K562 (cell line): ENCODE measurements at regions not wholly inside any gene's neighbourhood (a gene's known extent, or its start where the extent isn't known, plus 50 kb on each side); places are given as distances from the start of the nearest gene placed in this dataset.

ENCODE experiments used
- ATAC-seq: fragments of 200-7000 bp; cut with Tn5 transposase; 3 replicates; pipeline ENCODE4 v1.9.1; 2020; ENCODE audit warnings: moderate library complexity
- BruUV-seq: library from RNA; stranded (reverse); fragments of 400-500 nt; replicated peaks from 2 replicates; lab custom pipeline; 2021; lab: Mats Ljungman, UMichigan
- CTCF ChIA-PET: fragments of 300-600 bp; formaldehyde crosslinking; extraction: SDS; loops from one replicate; lab custom pipeline; 2021; ENCODE audit warnings: low intra/inter-chr PET ratio; lab: Yijun Ruan, JAX
- POLR2A ChIA-PET: fragments of 300-600, 350-650 bp; sonication (Branson Sonifier 250); formaldehyde crosslinking; extraction: SDS; loops from one replicate; lab custom pipeline; 2021; ENCODE audit warnings: antibody characterized with exemption, inconsistent platforms; lab: Yijun Ruan, JAX
- DNase-seq, 4 experiments: peaks; one replicate each; pipeline versions ENCODE4 v3.0.0 to v3.0.0-alpha.2; 2011 to 2018; ENCODE audit warnings: low spot score in 3 of 4, mixed read lengths in 3 of 4; ENCODE audit errors: extremely low read depth in 1 of 4
- FAIRE-seq: peaks from 2 replicates; lab custom pipeline; 2011; peaks lifted over from hg19 to GRCh38; lab: Jason Lieb, UNC
- H2AFZ ChIP-seq: 2 replicates; pipeline ENCODE4 v1.6.0; 2011; ENCODE audit warnings: low read depth, low read length, control low read depth, inconsistent platforms
- H3K27ac ChIP-seq: fragments of 200-600 bp; 3 replicates; pipeline ENCODE4 v1.8.0; 2011; ENCODE audit warnings: low read depth, mild to moderate bottlenecking, control low read depth, inconsistent platforms, low read length, moderate library complexity, mixed read lengths; ENCODE audit errors: extremely low read depth
- H3K27me3 ChIP-seq, 2 experiments: fragments of 300-600 bp in 1 of 2; 2 replicates in 1 of 2; 3 replicates in 1 of 2; pipeline versions ENCODE4 v1.6.0 to v1.8.0; 2011; ENCODE audit warnings: inconsistent platforms in 2 of 2, low read length in 2 of 2, mild to moderate bottlenecking in 1 of 2, mixed read lengths in 1 of 2, moderate library complexity in 1 of 2; ENCODE audit not compliant: control insufficient read depth in 2 of 2, insufficient read depth in 2 of 2
- H3K36me3 ChIP-seq: fragments of 300-600 bp; 3 replicates; pipeline ENCODE4 v1.8.0; 2011; ENCODE audit warnings: mild to moderate bottlenecking, low read length, inconsistent platforms; ENCODE audit not compliant: control insufficient read depth, insufficient read depth
- H3K4me1 ChIP-seq, 2 experiments: fragments of 200-600 bp in 1 of 2; replicated peaks in 1 of 2; 2 replicates in 1 of 2; 3 replicates in 1 of 2; pipeline versions ENCODE4 v1.5.1 to v1.8.0; 2011; ENCODE audit warnings: inconsistent platforms in 2 of 2, low read length in 2 of 2, mild to moderate bottlenecking in 1 of 2, mixed read lengths in 1 of 2, moderate library complexity in 1 of 2; ENCODE audit not compliant: control insufficient read depth in 2 of 2, insufficient read depth in 2 of 2
- H3K4me2 ChIP-seq: 2 replicates; pipeline ENCODE4 v1.6.1; 2011; ENCODE audit warnings: low read length, control low read depth, inconsistent platforms, mixed read lengths; ENCODE audit not compliant: insufficient read depth
- H3K4me3 ChIP-seq: fragments of 200-600 bp; sonication (generic), shearing (Covaris generic); 2 replicates; pipeline ENCODE4 v1.5.1; 2016; ENCODE audit warnings: control low read depth, inconsistent platforms
- H3K79me2 ChIP-seq: fragments of 200-600 bp; 3 replicates; pipeline ENCODE4 v1.8.0; 2011; ENCODE audit warnings: low read length, inconsistent platforms; ENCODE audit not compliant: control insufficient read depth, insufficient read depth
- H3K9ac ChIP-seq, 2 experiments: 2 replicates each; pipeline versions ENCODE4 v1.6.0 to v1.6.1; 2011; ENCODE audit warnings: low read depth in 2 of 2, low read length in 2 of 2, control low read depth in 1 of 2, inconsistent platforms in 1 of 2, mild to moderate bottlenecking in 1 of 2, mixed read lengths in 1 of 2; ENCODE audit not compliant: insufficient read depth in 1 of 2
- H3K9me1 ChIP-seq: one replicate; pipeline ENCODE4 v1.6.0; 2011; ENCODE audit warnings: inconsistent platforms, mild to moderate bottlenecking, low read length, moderate library complexity; ENCODE audit not compliant: control insufficient read depth, insufficient read depth
- H3K9me3 ChIP-seq: replicated peaks from 2 replicates; pipeline ENCODE4 v1.5.1; 2011; ENCODE audit warnings: low read depth, low read length, inconsistent platforms; ENCODE audit not compliant: control insufficient read depth, insufficient read depth
- H4K20me1 ChIP-seq: replicated peaks from 2 replicates; pipeline ENCODE4 v1.6.1; 2011; ENCODE audit warnings: low read length, inconsistent platforms, mixed read lengths; ENCODE audit not compliant: control insufficient read depth, insufficient read depth
- E4F1 ChIP-seq: fragments of 250-450 bp; sonication (Bioruptor Pico); IDR thresholded peaks from 2 replicates; pipeline ENCODE4 v1.5.0; 2021; ENCODE audit warnings: mild to moderate bottlenecking, borderline replicate concordance
- ZNF134 ChIP-seq: fragments of 250-450 bp; sonication (Bioruptor Pico); conservative IDR thresholded peaks from 2 replicates; pipeline ENCODE4 v1.4.0; 2020
- ZNF3 ChIP-seq: fragments of 250-450 bp; sonication (Bioruptor Pico); IDR thresholded peaks from 2 replicates; pipeline ENCODE4 v1.5.0; 2021; ENCODE audit warnings: mild to moderate bottlenecking, moderate library complexity
- WGBS: fragments of 100-300 bp; shearing (Covaris generic); methylation state at CpG from one replicate; pipeline ENCODE4 v1.1.6; 2016; ENCODE audit warnings: low coverage, mixed read lengths; ENCODE audit not compliant: insufficient coverage; ENCODE audit errors: missing lambda C conversion rate; 5-methylcytosine and 5-hydroxymethylcytosine counted together
- in situ Hi-C: fragments of 300-500 bp; cut with MboI; formaldehyde crosslinking; loops from 4 replicates; pipeline ENCODE4 v1.15.0; 2018; ENCODE audit warnings: inconsistent platforms, mixed read lengths
- intact Hi-C: fragments of 100-400 bp; cut with micrococcal nuclease; formaldehyde crosslinking; loops from 2 replicates; pipeline ENCODE4 v1.14.2; 2022
- TF ChIP-seq, protein P1 (sequence below): fragments of 450-650 bp; formaldehyde crosslinking; IDR thresholded peaks from 2 replicates; pipeline ENCODE4 v1.4.0; 2022; ENCODE audit warnings: mild to moderate bottlenecking, moderate library complexity

- Histone ChIP-seq H3K27ac (no peak overlapping the region), H2AFZ (no peak overlapping the region), H3K9me3 (no peaks in the 10 kb centered on the region), H4K20me1 (no peaks in the 10 kb centered on the region), H3K4me2 (no peak overlapping the region), H3K9ac (no peak overlapping the region), H3K9me1 (no peaks in the 10 kb centered on the region), H3K4me1 (no peaks in the 10 kb centered on the region), H3K79me2 (no peaks in the 10 kb centered on the region), H3K4me3 (no peak overlapping the region), H3K36me3 (no peaks in the 10 kb centered on the region), H3K27me3 (no peaks in the 10 kb centered on the region)
- TF ChIP-seq ZNF134 (CRISPR knock-in tag): no peak
- TF ChIP-seq ZNF3 (CRISPR knock-in tag): no peak
- TF ChIP-seq, protein P1, sequence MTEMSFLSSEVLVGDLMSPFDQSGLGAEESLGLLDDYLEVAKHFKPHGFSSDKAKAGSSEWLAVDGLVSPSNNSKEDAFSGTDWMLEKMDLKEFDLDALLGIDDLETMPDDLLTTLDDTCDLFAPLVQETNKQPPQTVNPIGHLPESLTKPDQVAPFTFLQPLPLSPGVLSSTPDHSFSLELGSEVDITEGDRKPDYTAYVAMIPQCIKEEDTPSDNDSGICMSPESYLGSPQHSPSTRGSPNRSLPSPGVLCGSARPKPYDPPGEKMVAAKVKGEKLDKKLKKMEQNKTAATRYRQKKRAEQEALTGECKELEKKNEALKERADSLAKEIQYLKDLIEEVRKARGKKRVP (CRISPR knock-in tag): no peak
- no peak for TF ChIP-seq E4F1 (CRISPR knock-in tag)
- WGBS: 0% methylated on average over 3 of the region's 3 CpGs
- ChIA-PET CTCF (no interaction called here), POLR2A (interaction anchor here (0.7 kb wide), 1 partner anchor 343 kb away, joined by 6 read pairs; no protein-coding TSS in a partner anchor)
- BruUV-seq: no TSS peak
- DNase-seq (no peak), ATAC-seq (no peak), FAIRE-seq (no peak)
- in situ Hi-C loops: no loop called here
- intact Hi-C loops: no loop called here
Observed at GRCh38 chr13:76446191-76446590, 440.0 kb downstream of the KCTD12 start.
